Natural killer cell (primary cell): ENCODE measurements at regions not wholly inside any gene's neighbourhood (a gene's known extent, or its start where the extent isn't known, plus 50 kb on each side); places are given as distances from the start of the nearest gene placed in this dataset.

ENCODE experiments used
- ATAC-seq, 3 donors: fragments of 150-1000 bp in 2 of 3; fragments of 200-7000 bp in 1 of 3; cut with Tn5 transposase; 1 replicate in 1 of 3; 2 replicates in 2 of 3; pipeline ENCODE4 v1.10.0; 2021; ENCODE audit warnings: mild to moderate bottlenecking in 2 of 3, moderate library complexity in 2 of 3
- DNase-seq, 2 donors: peaks; one replicate each; pipeline versions ENCODE4 v3.0.0 to v3.0.0-alpha.2; 2013 to 2021; ENCODE audit warnings: mixed read lengths in 1 of 2
- H3K27ac ChIP-seq: one replicate; pipeline ENCODE4 v1.5.1; 2013; ENCODE audit warnings: mild to moderate bottlenecking, low read length
- H3K27me3 ChIP-seq: one replicate; pipeline ENCODE4 v1.6.1; 2013; ENCODE audit warnings: low read length; ENCODE audit not compliant: control insufficient read depth, insufficient read depth
- H3K36me3 ChIP-seq: one replicate; pipeline ENCODE4 v1.6.1; 2013; ENCODE audit warnings: low read length; ENCODE audit not compliant: control insufficient read depth, insufficient read depth
- H3K4me1 ChIP-seq: one replicate; pipeline ENCODE4 v1.6.1; 2013; ENCODE audit warnings: low read length; ENCODE audit not compliant: control insufficient read depth, insufficient read depth
- H3K4me3 ChIP-seq: one replicate; pipeline ENCODE4 v1.5.1; 2013; ENCODE audit warnings: low read length
- H3K9me3 ChIP-seq: one replicate; pipeline ENCODE4 v1.6.1; 2013; ENCODE audit warnings: low read length; ENCODE audit not compliant: control insufficient read depth, insufficient read depth
- H3K27ac Mint-ChIP-seq, 2 donors: one replicate each; pipeline ENCODE4 v1.8.0; 2022; ENCODE audit warnings: mild to moderate bottlenecking in 2 of 2, mixed read lengths in 2 of 2, moderate library complexity in 1 of 2
- H3K27me3 Mint-ChIP-seq, 2 donors: one replicate each; pipeline ENCODE4 v1.8.0; 2022; ENCODE audit warnings: low read depth in 2 of 2, mixed read lengths in 2 of 2
- H3K36me3 Mint-ChIP-seq: one replicate; pipeline ENCODE4 v1.8.0; 2022; ENCODE audit warnings: mixed read lengths
- H3K4me1 Mint-ChIP-seq, 2 donors: one replicate each; pipeline ENCODE4 v1.8.0; 2022; ENCODE audit warnings: mixed read lengths in 2 of 2
- H3K4me3 Mint-ChIP-seq: one replicate; pipeline ENCODE4 v1.8.0; 2022; ENCODE audit warnings: mild to moderate bottlenecking, moderate library complexity, mixed read lengths
- H3K9me3 Mint-ChIP-seq, 2 donors: one replicate each; pipeline ENCODE4 v1.8.0; 2022; ENCODE audit warnings: mixed read lengths in 2 of 2
- CTCF ChIP-seq: fragments of 200-600 bp; IDR thresholded peaks from one replicate; pipeline ENCODE4 v1.8.0; 2022; ENCODE audit warnings: antibody characterized with exemption
- WGBS: methylation state at CpG from one replicate; pipeline ENCODE4 v1.1.7; 2013; ENCODE audit warnings: missing lambda C conversion rate; ENCODE audit not compliant: insufficient coverage; 5-methylcytosine and 5-hydroxymethylcytosine counted together
- intact Hi-C: fragments of 100-400 bp; cut with micrococcal nuclease; formaldehyde crosslinking; loops from one replicate; pipeline ENCODE4 v1.14.2; 2022

- no peak for TF ChIP-seq CTCF
- Histone ChIP-seq H3K36me3 (no peaks in the 10 kb centered on the region), H3K4me1 (no peaks in the 10 kb centered on the region), H3K4me3 (no peak overlapping the region), H3K9me3 (no peaks in the 10 kb centered on the region), H3K27ac (no peak overlapping the region), H3K27me3 (no peaks in the 10 kb centered on the region)
- Mint-ChIP-seq H3K27ac (no peak overlapping the region), H3K27me3 (no peaks in the 10 kb centered on the region), H3K4me1 (no peaks in the 10 kb centered on the region), H3K36me3 (no peaks in the 10 kb centered on the region), H3K4me3 (no peak overlapping the region), H3K9me3 (peaks cover 3% of the 10 kb centered on the region in 2 donors)
- intact Hi-C loops, result no loop called here
- no peak for ATAC-seq
- 87% methylated on average over 4 of the region's 5 CpGs for WGBS
- no peak for DNase-seq
Measured at GRCh38 chr1:216894494-216894893, 171.3 kb upstream of the ESRRG start.

- no peak for TF ChIP-seq CTCF
- 91% methylated on average over 10 of the region's 10 CpGs for WGBS
- no peaks in the 10 kb centered on the region for H3K36me3 Mint-ChIP-seq
- DNase-seq (no peak), ATAC-seq (no peak)
- no peaks in the 10 kb centered on the region for H3K27me3 ChIP-seq
- peaks cover 3 to 6% of the 10 kb centered on the region in 2 donors for H3K9me3 Mint-ChIP-seq
- no peaks in the 10 kb centered on the region for H3K36me3 ChIP-seq
- H3K4me3 ChIP-seq, result no peak overlapping the region
- H3K27me3 Mint-ChIP-seq, result no peaks in the 10 kb centered on the region
- H3K4me3 Mint-ChIP-seq, result no peak overlapping the region
- no peaks in the 10 kb centered on the region for H3K9me3 ChIP-seq
- no peaks in the 10 kb centered on the region for H3K4me1 Mint-ChIP-seq
- H3K27ac Mint-ChIP-seq, result no peak overlapping the region
- H3K4me1 ChIP-seq, result no peaks in the 10 kb centered on the region
- H3K27ac ChIP-seq, result no peak overlapping the region
- intact Hi-C loops, result no loop called here
Measured at GRCh38 chr1:216892581-216893160, 169.4 kb upstream of the ESRRG start.

DNA sequence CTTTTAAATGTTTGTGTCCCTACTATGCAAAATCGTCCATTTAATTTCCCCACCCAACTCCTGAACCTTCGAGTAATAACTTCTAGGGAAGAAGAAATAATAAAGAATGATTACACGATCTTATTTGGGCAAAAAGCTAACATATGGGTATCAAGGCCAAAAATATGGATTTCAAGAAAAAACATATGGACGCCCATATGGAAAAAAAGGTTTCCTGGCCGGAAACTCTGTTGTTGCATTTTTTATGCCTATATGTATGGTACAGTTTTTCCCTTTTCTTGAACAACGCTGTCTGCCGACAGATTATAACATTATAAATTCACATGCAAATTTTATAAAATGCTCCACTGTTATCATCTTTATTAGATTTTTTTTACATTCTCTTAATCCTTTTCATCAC is 167.6 kb upstream of the ESRRG start:
- DNase-seq, result no peak
- Mint-ChIP-seq H3K4me1 (no peaks in the 10 kb centered on the region), H3K27ac (no peak overlapping the region), H3K9me3 (peaks cover 2 to 3% of the 10 kb centered on the region in 2 donors), H3K27me3 (no peaks in the 10 kb centered on the region), H3K4me3 (no peak overlapping the region), H3K36me3 (no peaks in the 10 kb centered on the region)
- intact Hi-C loops, result no loop called here
- Histone ChIP-seq H3K27ac (no peak overlapping the region), H3K27me3 (no peaks in the 10 kb centered on the region), H3K4me1 (no peaks in the 10 kb centered on the region), H3K4me3 (no peak overlapping the region), H3K9me3 (no peaks in the 10 kb centered on the region), H3K36me3 (no peaks in the 10 kb centered on the region)
- 92% methylated on average over 6 of the region's 7 CpGs for WGBS
- no peak for ATAC-seq
- TF ChIP-seq CTCF, result no peak

GRCh38 chr1:216888731-216889130 is 165.5 kb upstream of the ESRRG start:
- H3K9me3 ChIP-seq, result no peaks in the 10 kb centered on the region
- no peaks in the 10 kb centered on the region for H3K27me3 Mint-ChIP-seq
- WGBS, result 85% methylated on average over 5 of the region's 5 CpGs
- no peaks in the 10 kb centered on the region for H3K27me3 ChIP-seq
- intact Hi-C loops, result no loop called here
- no peaks in the 10 kb centered on the region for H3K4me1 Mint-ChIP-seq
- no peak for DNase-seq
- H3K4me3 ChIP-seq, result no peak overlapping the region
- H3K4me1 ChIP-seq, result no peaks in the 10 kb centered on the region
- no peaks in the 10 kb centered on the region for H3K36me3 Mint-ChIP-seq
- H3K9me3 Mint-ChIP-seq, result peaks cover 3 to 5% of the 10 kb centered on the region in 2 donors
- no peaks in the 10 kb centered on the region for H3K36me3 ChIP-seq
- no peak for ATAC-seq
- no peak overlapping the region for H3K27ac Mint-ChIP-seq
- H3K27ac ChIP-seq, result no peak overlapping the region
- H3K4me3 Mint-ChIP-seq, result no peak overlapping the region
- no peak for TF ChIP-seq CTCF
